Sigmoid colon (tissue), 6 donors: ENCODE measurements at regions not wholly inside any gene's neighbourhood (a gene's known extent, or its start where the extent isn't known, plus 50 kb on each side); places are given as distances from the start of the nearest gene placed in this dataset.
"Not testable (repeated sequence)": the region's sequence is repeated elsewhere in the genome, so short reads cannot be mapped to it uniquely, and the experiment has no call there.

Experiments used
- DNase-seq: peaks from one replicate; pipeline ENCODE4 v3.0.0-alpha.2; 2019
- H3K27ac ChIP-seq, 4 donors: fragments of 200-600 bp; sonication (generic); one replicate each; pipeline ENCODE4 v1.5.1; 2016 to 2019; ENCODE audit warnings: mild to moderate bottlenecking in 1 of 4
- H3K27me3 ChIP-seq, 3 donors: fragments of 200-600 bp; sonication (generic); one replicate each; pipeline ENCODE4 v1.5.1; 2019; ENCODE audit warnings: mild to moderate bottlenecking in 1 of 3
- H3K36me3 ChIP-seq, 4 donors: fragments of 200-600 bp; sonication (generic); one replicate each; pipeline ENCODE4 v1.5.1; 2016 to 2019
- H3K4me1 ChIP-seq, 4 donors: fragments of 200-600 bp; sonication (generic); one replicate each; pipeline ENCODE4 v1.5.1; 2017 to 2019
- H3K4me3 ChIP-seq, 4 donors: fragments of 200-600 bp; sonication (generic); one replicate each; pipeline ENCODE4 v1.5.1; 2017 to 2019; ENCODE audit warnings: mild to moderate bottlenecking in 2 of 4, moderate library complexity in 1 of 4
- H3K9me3 ChIP-seq, 4 donors: fragments of 200-600 bp in 3 of 4; sonication (generic) in 3 of 4; one replicate each; pipeline versions ENCODE4 v1.5.1 to v1.6.1; 2013 to 2019
- EP300 ChIP-seq, 4 donors: sonication (generic); formaldehyde crosslinking; IDR thresholded peaks; one replicate each; pipeline ENCODE4 v1.6.1; 2017; ENCODE audit warnings: antibody characterized with exemption in 4 of 4
- POLR2A ChIP-seq, 2 donors: fragments of 450-650 bp; IDR thresholded peaks; one replicate each; pipeline ENCODE4 v1.6.1; 2016; ENCODE audit warnings: antibody characterized with exemption in 2 of 2, mild to moderate bottlenecking in 2 of 2, moderate library complexity in 2 of 2
- POLR2AphosphoS5 ChIP-seq, 4 donors: sonication (generic); formaldehyde crosslinking; IDR thresholded peaks; one replicate each; pipeline ENCODE4 v1.6.1; 2017; ENCODE audit warnings: antibody characterized with exemption in 4 of 4
- WGBS, 2 donors: extraction: QIAGEN DNeasy Blood & Tissue Kit; methylation state at CpG; one replicate each; pipeline ENCODE4 v1.1.7; 2013; 5-methylcytosine and 5-hydroxymethylcytosine counted together
- intact Hi-C: fragments of 100-400 bp; cut with DNase I; formaldehyde crosslinking; loops from one replicate; pipeline ENCODE4 v1.15.1; 2023
- TF ChIP-seq, protein P1 (sequence below), 4 experiments: fragments of 450-650 bp in 3 of 4; fragments of 200-600 bp in 1 of 4; IDR thresholded peaks; one replicate each; pipeline ENCODE4 v1.5.1; 2016 to 2019; ENCODE audit warnings: antibody characterized with exemption in 4 of 4, mild to moderate bottlenecking in 3 of 4, moderate library complexity in 2 of 4
- donor health status: healthy with polysubstance abuse.
- donor health status: healthy.

DNA sequence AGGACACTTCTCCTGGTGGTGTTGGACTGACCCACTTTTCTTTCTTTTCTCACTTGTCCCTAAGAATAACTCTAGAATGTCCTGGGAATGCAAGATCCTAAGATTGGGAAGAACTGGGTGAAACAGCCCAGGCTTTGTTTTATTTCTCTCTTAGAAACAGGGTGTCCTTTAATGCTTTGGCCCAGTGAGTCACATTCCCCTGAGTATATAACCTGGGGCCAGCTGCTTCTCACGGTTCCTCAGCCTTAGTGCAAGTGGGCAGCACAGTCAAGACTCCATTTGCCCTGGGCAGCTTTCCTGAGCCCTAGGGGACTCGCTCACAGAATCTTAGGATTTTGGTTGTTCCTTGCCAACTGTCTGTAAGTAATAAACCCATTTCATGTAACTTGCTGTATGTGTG lies 355.0 kb downstream of the DSC3 start:
- WGBS, 2 donors = 74 to 82% methylated on average over 2 of the region's 2 CpGs
- intact Hi-C loops = loop anchor here (10.0 kb wide), 1 partner anchor 63 kb away; no protein-coding TSS in a partner anchor

DNA sequence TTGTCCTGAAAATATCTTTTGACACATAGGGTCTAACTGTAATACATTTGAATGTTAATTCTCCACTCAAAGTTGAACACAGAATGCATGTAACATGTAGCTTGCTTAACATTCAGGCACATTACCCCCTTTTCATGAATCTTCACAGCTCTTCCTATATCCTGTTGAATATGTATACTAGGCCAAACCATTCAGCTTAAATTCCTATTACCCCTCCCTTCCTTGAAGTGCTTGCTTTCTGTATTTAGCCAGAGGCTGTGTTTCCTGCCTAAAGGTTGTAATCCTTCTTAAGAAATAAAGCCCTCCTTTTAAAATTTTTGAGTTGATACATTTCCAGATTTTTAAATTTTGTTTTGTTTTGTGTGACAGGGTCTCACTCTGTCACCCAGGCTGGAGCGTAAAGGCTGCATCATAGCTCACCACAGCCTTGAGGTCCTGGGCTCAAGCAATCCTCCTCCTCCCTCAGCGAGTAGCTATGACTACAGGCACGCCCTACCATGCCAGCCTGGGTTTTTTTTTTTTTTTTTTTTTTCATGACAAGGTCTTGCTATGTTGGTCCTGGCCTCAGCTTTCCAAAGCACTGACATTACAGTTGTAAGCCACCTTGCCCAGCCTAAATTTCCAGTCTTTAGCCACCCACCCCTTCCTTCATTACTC lies 357.6 kb downstream of the DSC3 start:
- H3K36me3 ChIP-seq = no peaks in the 10 kb centered on the region
- no peaks in the 10 kb centered on the region for H3K4me1 ChIP-seq
- no peaks in the 10 kb centered on the region for H3K27me3 ChIP-seq
- H3K9me3 ChIP-seq = no peaks in the 10 kb centered on the region
- intact Hi-C loops = loop anchor here (10.0 kb wide), 1 partner anchor 60 kb away; no protein-coding TSS in a partner anchor
- WGBS, 2 donors = 36 to 68% methylated on average over 3 of the region's 3 CpGs
- H3K27ac ChIP-seq = no peak overlapping the region
- DNase-seq = no peak
- no peak for TF ChIP-seq POLR2AphosphoS5 (IDR thresholded peaks at IDR 0.05)
- TF ChIP-seq EP300 (IDR thresholded peaks at IDR 0.05) = no peak
- H3K4me3 ChIP-seq = no peak overlapping the region

More for the DNA sequence above, 355.0 kb downstream of the DSC3 start:
- H3K27me3 ChIP-seq = no peaks in the 10 kb centered on the region
- no peaks in the 10 kb centered on the region for H3K36me3 ChIP-seq
- H3K27ac ChIP-seq = no peak overlapping the region
- TF ChIP-seq POLR2A (IDR thresholded peaks at IDR 0.05) (no peak), EP300 (IDR thresholded peaks at IDR 0.05) (no peak), POLR2AphosphoS5 (IDR thresholded peaks at IDR 0.05) (no peak)
- TF ChIP-seq, protein P1, sequence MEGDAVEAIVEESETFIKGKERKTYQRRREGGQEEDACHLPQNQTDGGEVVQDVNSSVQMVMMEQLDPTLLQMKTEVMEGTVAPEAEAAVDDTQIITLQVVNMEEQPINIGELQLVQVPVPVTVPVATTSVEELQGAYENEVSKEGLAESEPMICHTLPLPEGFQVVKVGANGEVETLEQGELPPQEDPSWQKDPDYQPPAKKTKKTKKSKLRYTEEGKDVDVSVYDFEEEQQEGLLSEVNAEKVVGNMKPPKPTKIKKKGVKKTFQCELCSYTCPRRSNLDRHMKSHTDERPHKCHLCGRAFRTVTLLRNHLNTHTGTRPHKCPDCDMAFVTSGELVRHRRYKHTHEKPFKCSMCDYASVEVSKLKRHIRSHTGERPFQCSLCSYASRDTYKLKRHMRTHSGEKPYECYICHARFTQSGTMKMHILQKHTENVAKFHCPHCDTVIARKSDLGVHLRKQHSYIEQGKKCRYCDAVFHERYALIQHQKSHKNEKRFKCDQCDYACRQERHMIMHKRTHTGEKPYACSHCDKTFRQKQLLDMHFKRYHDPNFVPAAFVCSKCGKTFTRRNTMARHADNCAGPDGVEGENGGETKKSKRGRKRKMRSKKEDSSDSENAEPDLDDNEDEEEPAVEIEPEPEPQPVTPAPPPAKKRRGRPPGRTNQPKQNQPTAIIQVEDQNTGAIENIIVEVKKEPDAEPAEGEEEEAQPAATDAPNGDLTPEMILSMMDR (IDR thresholded peaks at IDR 0.05) = no peak
- H3K4me1 ChIP-seq = no peaks in the 10 kb centered on the region
- no peak overlapping the region for H3K4me3 ChIP-seq
- no peak for DNase-seq
- H3K9me3 ChIP-seq = no peaks in the 10 kb centered on the region

DNA sequence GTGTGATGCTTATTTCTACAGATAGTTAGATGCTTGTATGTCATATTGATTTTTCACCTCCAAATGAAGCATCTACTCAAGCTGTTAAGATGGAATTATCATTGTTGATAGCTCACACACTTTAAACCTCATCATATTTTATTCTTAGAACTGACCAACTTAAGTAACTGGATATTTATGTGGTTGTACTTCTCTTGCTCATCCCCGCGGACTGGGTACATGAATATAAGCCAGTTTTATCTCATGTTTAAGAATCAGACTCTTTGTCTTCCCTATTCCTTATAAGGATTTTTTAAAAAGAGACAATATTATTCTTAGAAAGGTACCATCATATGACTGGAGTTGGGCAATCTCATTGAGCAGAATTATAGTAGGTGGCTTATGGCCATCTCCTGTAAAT lies 358.7 kb downstream of the DSC3 start:
- no peaks in the 10 kb centered on the region for H3K36me3 ChIP-seq
- intact Hi-C loops = loop anchor here (10.0 kb wide), 1 partner anchor 59 kb away; no protein-coding TSS in a partner anchor
- H3K4me1 ChIP-seq = no peaks in the 10 kb centered on the region
- H3K27ac ChIP-seq = no peak overlapping the region
- no peaks in the 10 kb centered on the region for H3K9me3 ChIP-seq
- WGBS, 2 donors = 88 to 93% methylated on average over 2 of the region's 2 CpGs
- no peak overlapping the region for H3K4me3 ChIP-seq
- TF ChIP-seq POLR2A (IDR thresholded peaks at IDR 0.05) (no peak), EP300 (IDR thresholded peaks at IDR 0.05) (no peak), POLR2AphosphoS5 (IDR thresholded peaks at IDR 0.05) (no peak)
- TF ChIP-seq, protein P1 (IDR thresholded peaks at IDR 0.05) = no peak
- no peak for DNase-seq
- H3K27me3 ChIP-seq = no peaks in the 10 kb centered on the region

DNA sequence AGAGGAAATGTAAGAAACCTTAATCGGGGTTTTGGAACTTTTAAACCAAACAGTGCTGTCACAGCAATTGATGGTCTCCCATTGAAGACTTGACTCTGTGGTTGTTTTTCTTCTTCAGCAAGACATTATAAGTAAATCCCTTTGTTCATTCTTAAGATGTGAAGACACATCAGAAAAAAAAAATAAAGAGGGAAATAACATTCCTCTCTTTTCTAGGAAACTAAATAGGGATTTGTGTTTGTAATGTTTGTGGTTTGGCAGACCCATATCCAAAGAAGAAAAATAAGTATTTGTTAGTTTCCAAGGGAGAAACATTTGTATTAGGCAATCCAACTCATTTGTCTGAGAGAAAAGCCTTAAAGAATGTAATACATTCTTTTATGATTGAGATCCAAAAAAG lies 359.9 kb downstream of the DSC3 start:
- Histone ChIP-seq H3K9me3 (no peaks in the 10 kb centered on the region), H3K27ac (peak overlapping the region in 2 of 4 donors; percentile 8 to 51), H3K4me1 (no peaks in the 10 kb centered on the region), H3K4me3 (no peak overlapping the region), H3K27me3 (no peaks in the 10 kb centered on the region), H3K36me3 (no peaks in the 10 kb centered on the region)
- DNase-seq = no peak
- WGBS, 2 donors = 35 to 68% methylated on average over 1 of the region's 1 CpG
- TF ChIP-seq, protein P1 (IDR thresholded peaks at IDR 0.05) = no peak
- no peak for TF ChIP-seq EP300 (IDR thresholded peaks at IDR 0.05)
- no peak for TF ChIP-seq POLR2A (IDR thresholded peaks at IDR 0.05)
- no peak for TF ChIP-seq POLR2AphosphoS5 (IDR thresholded peaks at IDR 0.05)
- intact Hi-C loops = loop anchor here (10.0 kb wide), 1 partner anchor 58 kb away; no protein-coding TSS in a partner anchor

DNA sequence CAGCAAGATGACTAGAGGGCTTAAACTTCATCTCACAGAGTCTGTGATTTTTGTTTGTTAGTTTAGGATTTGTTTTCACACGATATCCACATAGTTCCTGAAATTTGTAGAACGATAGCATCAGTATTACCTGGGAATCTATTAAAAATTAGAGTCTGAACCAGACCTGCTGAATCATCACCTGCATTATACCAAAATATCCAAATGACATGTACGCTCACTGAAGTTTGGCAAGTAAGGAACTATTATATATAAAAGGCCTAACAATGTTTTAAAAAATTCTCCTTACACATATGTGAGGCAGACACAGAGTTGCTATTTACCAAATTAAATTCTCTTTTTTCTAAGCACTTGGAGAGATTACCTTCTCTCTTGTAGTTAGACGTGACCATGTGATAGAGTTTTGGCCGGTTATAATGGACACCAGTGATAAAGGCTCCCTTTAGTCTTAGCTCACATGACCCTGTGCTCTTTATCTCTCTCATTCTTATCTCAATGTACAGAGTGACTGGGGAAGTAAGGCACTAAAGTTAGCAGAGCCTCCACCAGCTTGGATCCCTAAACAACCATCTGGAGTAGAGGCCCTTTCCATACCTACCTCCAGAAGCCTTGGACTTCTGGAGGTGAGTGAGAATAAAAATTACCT lies 363.1 kb downstream of the DSC3 start:
- no peak overlapping the region for H3K4me3 ChIP-seq

DNA sequence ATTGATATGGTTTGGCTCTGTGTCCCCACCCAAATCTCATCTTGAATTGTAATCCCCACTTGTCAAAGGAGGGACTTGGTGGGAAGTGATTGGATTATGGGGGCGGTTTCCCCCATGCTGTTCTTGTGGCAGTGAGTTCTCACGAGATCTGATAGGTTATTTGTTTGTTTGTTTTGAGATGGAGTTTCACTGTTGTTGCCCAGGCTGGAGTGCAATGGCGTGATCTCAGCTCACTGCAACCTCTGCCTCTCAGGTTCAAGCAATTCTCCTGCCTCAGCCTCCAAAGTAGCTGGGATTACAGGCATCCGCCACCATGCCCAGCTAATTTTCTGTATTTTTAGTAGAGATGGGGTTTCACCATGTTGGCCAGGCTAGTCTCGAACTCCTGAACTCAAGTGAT lies 364.7 kb downstream of the DSC3 start:
- H3K4me3 ChIP-seq, H3K27me3 ChIP-seq, H3K27ac ChIP-seq, H3K9me3 ChIP-seq, H3K36me3 ChIP-seq, DNase-seq, H3K4me1 ChIP-seq, intact Hi-C loops: not testable (repeated sequence)
- 87 to 89% methylated on average over 5 of the region's 5 CpGs for WGBS, 2 donors

More for the DNA sequence above, 363.1 kb downstream of the DSC3 start:
- TF ChIP-seq POLR2AphosphoS5 (IDR thresholded peaks at IDR 0.05) (no peak), EP300 (IDR thresholded peaks at IDR 0.05) (no peak), POLR2A (IDR thresholded peaks at IDR 0.05) (no peak)
- TF ChIP-seq, protein P1 (IDR thresholded peaks at IDR 0.05) = no peak
- intact Hi-C loops = no loop called here
- H3K36me3 ChIP-seq = no peaks in the 10 kb centered on the region
- H3K9me3 ChIP-seq = no peaks in the 10 kb centered on the region
- no peak for DNase-seq
- WGBS, 2 donors = 86 to 88% methylated on average over 5 of the region's 5 CpGs
- H3K27ac ChIP-seq = peak overlapping the region in 1 of 4 donors; percentile 17
- no peaks in the 10 kb centered on the region for H3K4me1 ChIP-seq
- H3K27me3 ChIP-seq = no peaks in the 10 kb centered on the region
